K562 (cell line): ENCODE measurements at regions not wholly inside any gene's neighbourhood (a gene's known extent, or its start where the extent isn't known, plus 50 kb on each side); places are given as distances from the start of the nearest gene placed in this dataset.

Experiments
- GMEB1 ChIP-seq: fragments of 250-450 bp; sonication (Bioruptor Pico); IDR thresholded peaks from 2 replicates; pipeline ENCODE4 v1.4.0; 2020; ENCODE audit warnings: mild to moderate bottlenecking
- HMG20B ChIP-seq: fragments of 250-450 bp; sonication (Bioruptor Pico); IDR thresholded peaks from 2 replicates; pipeline ENCODE4 v1.5.0; 2021; ENCODE audit warnings: mild to moderate bottlenecking
- MBD2 ChIP-seq: sonication (generic); IDR thresholded peaks from 2 replicates; pipeline ENCODE4 v1.6.1; 2016; ENCODE audit warnings: low read depth, borderline replicate concordance
- MGA ChIP-seq: fragments of 450-650 bp; IDR thresholded peaks from 2 replicates; pipeline ENCODE4 v1.6.1; 2016; ENCODE audit warnings: mild to moderate bottlenecking, moderate library complexity
- NEUROD1 ChIP-seq: fragments of 150-350 bp; IDR thresholded peaks from 2 replicates; pipeline ENCODE4 v1.6.1; 2014; ENCODE audit warnings: borderline replicate concordance, low read length, low read depth; ENCODE audit not compliant: partially characterized antibody
- POLR3A ChIP-seq: IDR thresholded peaks from 2 replicates; pipeline ENCODE4 v1.6.1; 2011; ENCODE audit warnings: borderline replicate concordance, mild to moderate bottlenecking, moderate library complexity; ENCODE audit not compliant: insufficient read length, insufficient read depth; ENCODE audit errors: extremely low read depth
- ZBED1 ChIP-seq: IDR thresholded peaks from 2 replicates; pipeline ENCODE4 v1.6.1; 2014

DNA sequence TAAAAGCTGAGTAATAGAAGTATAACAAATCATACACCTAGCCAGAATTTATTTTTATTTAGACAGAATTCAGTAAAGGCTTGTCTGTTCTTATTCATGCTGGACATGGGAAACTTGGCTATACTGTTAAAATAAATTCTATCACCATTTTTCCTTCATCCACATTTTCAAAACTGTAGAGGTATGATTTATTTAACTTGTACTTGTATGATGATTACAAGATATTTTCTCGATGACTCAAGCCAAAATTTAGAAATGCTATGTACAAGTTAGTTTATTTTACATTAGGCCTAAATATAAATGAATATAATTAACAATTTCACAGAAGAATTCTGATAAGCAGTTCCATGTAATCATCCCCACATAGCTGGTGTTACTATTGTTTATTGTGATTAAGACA, 194.8 kb upstream of the DOK6 start (continued):
- TF ChIP-seq MGA (no peak), MBD2 (no peak), NEUROD1 (no peak), ZBED1 (no peak), GMEB1 (CRISPR knock-in tag) (no peak), HMG20B (CRISPR knock-in tag) (no peak), POLR3A (no peak)
